HepG2 (cell line): ENCODE measurements at regions not wholly inside any gene's neighbourhood (a gene's known extent, or its start where the extent isn't known, plus 50 kb on each side); places are given as distances from the start of the nearest gene placed in this dataset.

Experiments
- ATAC-seq: fragments of 200-7000 bp; cut with Tn5 transposase; 3 replicates; pipeline ENCODE4 v1.9.1; 2020; ENCODE audit warnings: mild to moderate bottlenecking, moderate library complexity
- BruUV-seq: library from RNA; stranded (reverse); fragments of 400-500 nt; replicated peaks from 2 replicates; lab custom pipeline; 2021; lab: Mats Ljungman, UMichigan
- CTCF ChIA-PET: fragments of 300-600 bp; formaldehyde crosslinking; extraction: SDS; loops from one replicate; lab custom pipeline; 2021; ENCODE audit warnings: low total read pairs, inconsistent platforms, low intra/inter-chr PET ratio; lab: Yijun Ruan, JAX
- POLR2A ChIA-PET: fragments of 350-600 bp; sonication (Branson Sonifier 250); formaldehyde crosslinking; loops from one replicate; lab custom pipeline; 2020; ENCODE audit warnings: antibody characterized with exemption, inconsistent platforms; lab: Yijun Ruan, JAX
- DNase-seq: peaks from one replicate; pipeline ENCODE4 v3.0.0-alpha.2; 2015; ENCODE audit warnings: low spot score
- FAIRE-seq: peaks from 3 replicates; lab custom pipeline; 2011; peaks lifted over from hg19 to GRCh38; lab: Jason Lieb, UNC
- H2AFZ ChIP-seq: one replicate; pipeline ENCODE4 v1.6.1; 2011; ENCODE audit warnings: low read length, inconsistent platforms
- H3K27ac ChIP-seq: fragments of 300-600 bp; 3 replicates; pipeline ENCODE4 v1.8.0; 2011; ENCODE audit warnings: mixed run types, mild to moderate bottlenecking, mixed read lengths, low read length, inconsistent platforms; ENCODE audit not compliant: insufficient read depth; ENCODE audit errors: extremely low read length
- H3K27me3 ChIP-seq, 2 experiments: fragments of 200-600 bp in 1 of 2; 2 replicates in 1 of 2; 3 replicates in 1 of 2; pipeline versions ENCODE4 v1.6.0 to v1.8.0; 2011; ENCODE audit warnings: low read length in 2 of 2, mild to moderate bottlenecking in 2 of 2, moderate library complexity in 2 of 2, inconsistent platforms in 1 of 2; ENCODE audit not compliant: insufficient read depth in 2 of 2, control insufficient read depth in 1 of 2
- H3K36me3 ChIP-seq, 2 experiments: fragments of 200-600 bp in 1 of 2; replicated peaks in 1 of 2; 2 replicates in 1 of 2; 3 replicates in 1 of 2; pipeline versions ENCODE4 v1.5.1 to v1.8.0; 2011; ENCODE audit warnings: low read length in 2 of 2, inconsistent platforms in 1 of 2; ENCODE audit not compliant: insufficient read depth in 2 of 2, control insufficient read depth in 1 of 2
- H3K4me1 ChIP-seq: 2 replicates; pipeline ENCODE4 v1.5.1; 2012; ENCODE audit warnings: low read length, inconsistent platforms; ENCODE audit not compliant: insufficient read depth
- H3K4me2 ChIP-seq: 2 replicates; pipeline ENCODE4 v1.6.0; 2011; ENCODE audit warnings: low read depth, low read length, inconsistent platforms
- H3K4me3 ChIP-seq, 3 experiments: fragments of 200-600 bp in 1 of 3; sonication (generic), shearing (Covaris generic) in 1 of 3; replicated peaks in 1 of 3; 2 replicates each; pipeline ENCODE4 v1.5.1; 2011 to 2016; ENCODE audit warnings: low read length in 3 of 3, inconsistent platforms in 2 of 3, low read depth in 2 of 3, mild to moderate bottlenecking in 2 of 3, control low read depth in 1 of 3, mixed read lengths in 1 of 3; ENCODE audit not compliant: insufficient read depth in 1 of 3
- H3K79me2 ChIP-seq: one replicate; pipeline ENCODE4 v1.6.1; 2011; ENCODE audit warnings: low read length, inconsistent platforms; ENCODE audit not compliant: insufficient read depth
- H3K9ac ChIP-seq: 2 replicates; pipeline ENCODE4 v1.6.0; 2011; ENCODE audit warnings: mild to moderate bottlenecking, low read depth, low read length, inconsistent platforms; ENCODE audit not compliant: insufficient read depth
- H3K9me3 ChIP-seq: 2 replicates; pipeline ENCODE4 v1.5.1; 2012; ENCODE audit warnings: mild to moderate bottlenecking, low read length
- H4K20me1 ChIP-seq: 2 replicates; pipeline ENCODE4 v1.6.0; 2011; ENCODE audit warnings: inconsistent platforms, mild to moderate bottlenecking, low read length, moderate library complexity; ENCODE audit not compliant: insufficient read depth
- SIX1 ChIP-seq: sonication (generic); formaldehyde crosslinking; IDR thresholded peaks from 2 replicates; pipeline ENCODE4 v1.4.0; 2020; ENCODE audit warnings: missing genetic modification reagents, borderline replicate concordance
- SRSF9 ChIP-seq: fragments of 200-400 bp; formaldehyde crosslinking; IDR thresholded peaks from 2 replicates; pipeline ENCODE4 v1.6.1; 2018; ENCODE audit warnings: borderline replicate concordance, mild to moderate bottlenecking, low read depth, low read length; ENCODE audit not compliant: insufficient read depth, poor library complexity, severe bottlenecking
- TFAP4 ChIP-seq: sonication (generic); IDR thresholded peaks from 2 replicates; pipeline ENCODE4 v1.6.1; 2016; ENCODE audit warnings: low read depth, borderline replicate concordance
- TFDP1 ChIP-seq: IDR thresholded peaks from 2 replicates; pipeline ENCODE4 v1.6.1; 2016; ENCODE audit warnings: missing compliant biosample characterization, missing genetic modification reagents, borderline replicate concordance
- THAP9 ChIP-seq: sonication (generic); formaldehyde crosslinking; IDR thresholded peaks from 2 replicates; pipeline ENCODE4; 2020; ENCODE audit warnings: missing genetic modification reagents, mild to moderate bottlenecking, borderline replicate concordance
- ZNF138 ChIP-seq: sonication (generic); formaldehyde crosslinking; IDR thresholded peaks from 2 replicates; pipeline ENCODE4 v1.5.0; 2020; ENCODE audit warnings: mild to moderate bottlenecking, low read depth, missing genetic modification reagents
- ZNF251 ChIP-seq: sonication (generic); formaldehyde crosslinking; IDR thresholded peaks from 2 replicates; pipeline ENCODE4 v1.9.0; 2021; ENCODE audit warnings: mild to moderate bottlenecking, missing genetic modification reagents
- ZNF547 ChIP-seq: sonication (generic); formaldehyde crosslinking; IDR thresholded peaks from 2 replicates; pipeline ENCODE4 v1.5.1; 2020; ENCODE audit warnings: mild to moderate bottlenecking, missing genetic modification reagents
- ZNF607 ChIP-seq: sonication (generic); formaldehyde crosslinking; IDR thresholded peaks from 2 replicates; pipeline ENCODE4 v1.5.1; 2020; ENCODE audit warnings: missing genetic modification reagents, mild to moderate bottlenecking, borderline replicate concordance
- ZNF724P ChIP-seq: sonication (generic); formaldehyde crosslinking; IDR thresholded peaks from 2 replicates; pipeline ENCODE4 v1.8.0; 2022; ENCODE audit warnings: missing genetic modification reagents, borderline replicate concordance
- WGBS: methylation state at CpG from one replicate; pipeline ENCODE4 v1.1.6; 2017; ENCODE audit warnings: low lambda C conversion rate; 5-methylcytosine and 5-hydroxymethylcytosine counted together
- in situ Hi-C: cut with HindIII; loops from 2 replicates; pipeline ENCODE4 v1.10.0; 2017; ENCODE audit warnings: low pct_unique_long_range_greater_than_20kb; ENCODE audit not compliant: extremely low pct_ligation_motif_present
- intact Hi-C: fragments of 100-400 bp; cut with micrococcal nuclease; formaldehyde crosslinking; loops from one replicate; pipeline ENCODE4 v1.10.0; 2022; ENCODE audit not compliant: unreplicated experiment

- no peak for TF ChIP-seq THAP9 (CRISPR knock-in tag)
- no peak for TF ChIP-seq ZNF547
- TF ChIP-seq, all 625 proteins: peak for 0
Observed at GRCh38 chr7:46421441-46422230, 500.6 kb upstream of the IGFBP3 start (continued).

GRCh38 chr7:46414946-46415345 lies 493.9 kb upstream of the IGFBP3 start:
- CTCF ChIA-PET = no interaction called here
- no peak overlapping the region for H3K27ac ChIP-seq
- in situ Hi-C loops (no loop called here), intact Hi-C loops (no loop called here)
- H3K9ac ChIP-seq = no peak overlapping the region
- POLR2A ChIA-PET = no interaction called here
- H3K36me3 ChIP-seq = no peaks in the 10 kb centered on the region
- no peaks in the 10 kb centered on the region for H3K79me2 ChIP-seq
- H3K4me1 ChIP-seq = no peaks in the 10 kb centered on the region
- TF ChIP-seq ZNF251 = no peak
- no peak for TF ChIP-seq SIX1 (CRISPR knock-in tag)
- TF ChIP-seq ZNF724P (CRISPR knock-in tag) = no peak
- TF ChIP-seq TFDP1 (CRISPR knock-in tag) = no peak
- TF ChIP-seq ZNF607 (CRISPR knock-in tag) = no peak
- TF ChIP-seq TFAP4 = no peak
- no peak for TF ChIP-seq SRSF9
- no peak for TF ChIP-seq ZNF138
- TF ChIP-seq, all 625 proteins: peak for 0
- BruUV-seq = no TSS peak
- Histone ChIP-seq H3K4me3 (no peak overlapping the region), H2AFZ (no peak overlapping the region), H4K20me1 (no peaks in the 10 kb centered on the region), H3K9me3 (no peaks in the 10 kb centered on the region), H3K4me2 (no peak overlapping the region), H3K27me3 (no peaks in the 10 kb centered on the region)
- ATAC-seq (no peak), DNase-seq (no peak), FAIRE-seq (no peak)
- WGBS = 3% methylated on average over 2 of the region's 2 CpGs
